AG09319 (cell line): ENCODE measurements at regions not wholly inside any gene's neighbourhood (a gene's known extent, or its start where the extent isn't known, plus 50 kb on each side); places are given as distances from the start of the nearest gene placed in this dataset.

Source experiments
- DNase-seq: peaks from one replicate; pipeline ENCODE4 v3.0.0-alpha.2; 2010; ENCODE audit warnings: low read depth; ENCODE audit errors: extremely low read depth
- TF ChIP-seq, protein P1 (sequence below): IDR thresholded peaks from 2 replicates; pipeline ENCODE4 v1.5.1; 2011; ENCODE audit warnings: low read depth, mild to moderate bottlenecking, inconsistent platforms, low read length, moderate library complexity

DNA sequence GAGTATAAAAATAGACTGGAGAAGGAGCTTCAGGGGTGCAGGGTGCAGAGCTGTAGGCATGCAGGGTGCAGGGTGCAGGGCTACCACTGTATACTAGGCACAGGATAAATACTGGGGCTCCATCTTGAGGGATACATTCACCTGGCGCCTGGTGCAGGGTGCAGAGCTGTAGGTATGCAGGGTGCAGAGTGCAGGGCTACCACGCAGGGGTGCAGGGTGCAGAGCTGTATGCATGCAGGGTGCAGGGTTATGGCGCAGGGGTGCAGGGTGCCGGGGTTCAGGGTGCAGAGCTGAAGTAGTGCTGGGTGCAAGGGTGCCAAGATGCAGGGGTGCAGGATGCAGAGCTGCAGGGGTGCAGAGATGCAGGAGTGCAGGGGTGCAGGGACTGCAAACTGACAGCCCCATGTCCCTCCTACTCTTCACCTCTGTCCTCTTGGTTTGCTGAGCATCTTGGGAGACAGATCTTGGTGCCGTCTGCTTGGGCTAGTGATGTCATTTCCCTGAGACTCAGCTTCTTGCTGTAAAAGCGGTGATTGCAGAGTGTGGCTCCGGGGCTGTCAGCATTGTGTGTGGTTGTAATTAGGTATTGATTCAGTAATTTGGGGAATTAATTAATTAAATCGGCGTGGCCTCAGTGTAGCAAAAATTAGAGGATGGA, 91.2 kb downstream of the ADRA2C start:
- no peak for DNase-seq
- TF ChIP-seq, protein P1, sequence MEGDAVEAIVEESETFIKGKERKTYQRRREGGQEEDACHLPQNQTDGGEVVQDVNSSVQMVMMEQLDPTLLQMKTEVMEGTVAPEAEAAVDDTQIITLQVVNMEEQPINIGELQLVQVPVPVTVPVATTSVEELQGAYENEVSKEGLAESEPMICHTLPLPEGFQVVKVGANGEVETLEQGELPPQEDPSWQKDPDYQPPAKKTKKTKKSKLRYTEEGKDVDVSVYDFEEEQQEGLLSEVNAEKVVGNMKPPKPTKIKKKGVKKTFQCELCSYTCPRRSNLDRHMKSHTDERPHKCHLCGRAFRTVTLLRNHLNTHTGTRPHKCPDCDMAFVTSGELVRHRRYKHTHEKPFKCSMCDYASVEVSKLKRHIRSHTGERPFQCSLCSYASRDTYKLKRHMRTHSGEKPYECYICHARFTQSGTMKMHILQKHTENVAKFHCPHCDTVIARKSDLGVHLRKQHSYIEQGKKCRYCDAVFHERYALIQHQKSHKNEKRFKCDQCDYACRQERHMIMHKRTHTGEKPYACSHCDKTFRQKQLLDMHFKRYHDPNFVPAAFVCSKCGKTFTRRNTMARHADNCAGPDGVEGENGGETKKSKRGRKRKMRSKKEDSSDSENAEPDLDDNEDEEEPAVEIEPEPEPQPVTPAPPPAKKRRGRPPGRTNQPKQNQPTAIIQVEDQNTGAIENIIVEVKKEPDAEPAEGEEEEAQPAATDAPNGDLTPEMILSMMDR = no peak

DNA sequence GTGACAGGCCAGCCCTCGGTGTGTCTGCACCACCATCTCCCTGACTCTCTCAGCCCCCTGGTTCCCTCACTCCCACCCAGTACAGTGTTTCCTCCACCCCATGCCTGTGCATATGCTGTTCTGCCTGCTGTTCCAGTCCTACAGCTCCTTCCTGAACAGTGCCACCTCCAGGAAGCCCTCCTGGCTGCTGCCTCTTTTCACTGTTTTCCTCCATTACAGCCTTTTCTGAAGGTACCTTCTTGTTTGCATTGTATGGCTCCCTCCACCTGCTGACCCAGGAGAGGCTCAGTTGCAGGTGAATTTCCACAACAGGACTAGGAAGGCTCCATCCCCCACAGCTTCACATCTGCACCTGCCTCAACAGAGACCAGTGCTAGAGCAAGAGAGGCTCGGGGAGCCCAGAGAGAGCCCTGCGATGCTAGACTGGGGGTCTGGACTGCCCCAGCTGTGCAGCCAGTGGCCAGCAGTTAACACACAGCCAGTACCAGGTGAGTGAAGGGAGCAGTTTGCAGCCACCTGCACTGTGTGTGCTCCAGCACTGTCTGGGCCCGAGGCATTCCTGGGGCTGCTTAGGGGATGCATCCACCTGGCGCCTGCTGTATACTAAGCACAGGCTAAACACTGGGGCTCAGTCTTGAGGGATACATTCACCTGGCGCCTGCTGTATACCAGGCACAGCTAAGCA, 92.0 kb downstream of the ADRA2C start:
- TF ChIP-seq, protein P1 = no peak
- DNase-seq = no peak

DNA sequence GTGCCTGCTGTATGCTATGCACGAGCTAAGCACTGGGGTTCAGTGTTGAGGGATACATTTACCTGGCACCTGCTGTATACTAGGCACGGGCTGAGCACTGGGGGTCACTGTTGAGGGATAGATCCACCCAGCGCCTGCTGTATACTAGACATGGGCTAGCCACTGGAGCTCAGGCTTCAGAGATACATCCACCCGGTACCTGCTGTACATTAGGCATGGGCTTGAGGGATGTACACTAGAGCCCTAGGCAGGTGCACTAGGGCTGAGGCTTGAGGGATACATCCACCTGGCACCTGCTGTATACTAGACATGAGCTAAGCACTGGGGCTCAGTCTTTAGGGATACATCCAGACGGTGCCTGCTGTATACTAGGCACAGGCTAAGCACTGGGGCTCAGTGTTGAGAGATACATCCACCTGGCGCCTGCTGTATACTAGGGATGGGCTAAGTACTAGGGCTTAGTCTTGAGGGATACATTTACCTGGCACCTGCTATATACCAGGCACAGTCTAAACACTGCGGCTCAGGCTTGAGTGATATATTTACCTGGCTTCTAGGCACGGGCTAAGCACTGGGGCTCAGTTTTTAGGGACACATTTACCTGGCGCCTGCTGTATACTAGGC, 92.7 kb downstream of the ADRA2C start:
- TF ChIP-seq, protein P1 = no peak
- DNase-seq = no peak

DNA sequence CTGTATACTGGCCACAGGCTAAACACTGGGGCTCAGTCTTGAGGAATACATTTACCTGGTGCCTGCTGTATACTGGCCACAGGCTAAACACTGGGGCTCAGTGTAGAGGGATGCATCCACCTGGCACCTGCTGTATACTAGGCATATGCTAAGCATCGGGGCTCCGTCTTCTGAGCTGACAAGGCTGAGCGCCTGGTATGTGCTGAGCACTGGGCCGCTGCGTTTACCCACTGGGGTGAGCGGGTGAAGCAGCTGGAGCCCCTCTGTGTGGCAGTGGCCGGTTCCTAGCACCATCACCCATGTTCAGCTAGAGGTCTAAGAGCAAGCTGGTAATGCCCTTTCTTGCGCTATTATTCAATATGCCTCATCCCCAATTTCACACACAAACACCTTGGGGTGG, 93.4 kb downstream of the ADRA2C start:
- TF ChIP-seq, protein P1 = no peak
- DNase-seq = no peak

DNA sequence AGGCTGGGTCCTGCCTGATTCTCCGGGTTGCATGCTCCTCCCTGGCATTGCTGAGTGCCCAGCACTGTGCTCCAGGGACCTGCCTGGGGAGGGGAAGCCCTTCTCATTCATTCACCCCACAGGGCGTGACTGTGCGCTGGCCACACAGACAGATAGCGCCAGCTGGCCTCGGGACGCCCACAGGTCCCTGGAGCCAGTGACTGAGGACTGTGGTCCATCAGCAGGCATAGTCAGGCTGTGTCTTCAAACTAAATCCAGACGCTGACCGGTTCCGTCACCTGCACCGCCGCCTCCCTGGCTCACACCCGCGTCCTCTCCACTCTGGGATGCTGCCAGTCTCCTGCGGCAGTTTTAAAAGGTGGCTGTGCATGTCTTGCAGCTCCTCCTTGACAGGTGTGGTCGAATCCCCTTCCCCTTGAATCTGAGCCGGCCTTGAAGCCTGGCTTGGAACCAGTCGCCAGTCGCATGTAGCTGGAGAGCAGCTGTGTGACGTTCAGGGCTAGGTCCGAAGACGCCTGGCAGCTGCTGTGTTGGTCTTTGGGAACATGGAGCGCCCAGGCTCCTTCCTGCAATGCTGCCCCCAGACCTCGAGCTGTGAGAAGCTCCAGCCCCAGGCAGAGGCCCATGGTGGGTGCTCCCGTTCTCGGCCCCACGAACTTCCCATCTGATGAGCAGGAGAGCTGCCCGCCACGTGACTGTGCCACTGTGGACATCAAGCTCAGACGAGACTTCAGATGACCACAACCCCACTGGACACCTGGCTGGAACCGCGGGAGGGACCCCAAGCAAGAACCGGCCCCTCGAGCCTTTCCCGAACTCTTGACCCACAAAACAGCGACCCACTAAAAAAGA, 94.1 kb downstream of the ADRA2C start:
- TF ChIP-seq, protein P1 = no peak
- no peak for DNase-seq

DNA sequence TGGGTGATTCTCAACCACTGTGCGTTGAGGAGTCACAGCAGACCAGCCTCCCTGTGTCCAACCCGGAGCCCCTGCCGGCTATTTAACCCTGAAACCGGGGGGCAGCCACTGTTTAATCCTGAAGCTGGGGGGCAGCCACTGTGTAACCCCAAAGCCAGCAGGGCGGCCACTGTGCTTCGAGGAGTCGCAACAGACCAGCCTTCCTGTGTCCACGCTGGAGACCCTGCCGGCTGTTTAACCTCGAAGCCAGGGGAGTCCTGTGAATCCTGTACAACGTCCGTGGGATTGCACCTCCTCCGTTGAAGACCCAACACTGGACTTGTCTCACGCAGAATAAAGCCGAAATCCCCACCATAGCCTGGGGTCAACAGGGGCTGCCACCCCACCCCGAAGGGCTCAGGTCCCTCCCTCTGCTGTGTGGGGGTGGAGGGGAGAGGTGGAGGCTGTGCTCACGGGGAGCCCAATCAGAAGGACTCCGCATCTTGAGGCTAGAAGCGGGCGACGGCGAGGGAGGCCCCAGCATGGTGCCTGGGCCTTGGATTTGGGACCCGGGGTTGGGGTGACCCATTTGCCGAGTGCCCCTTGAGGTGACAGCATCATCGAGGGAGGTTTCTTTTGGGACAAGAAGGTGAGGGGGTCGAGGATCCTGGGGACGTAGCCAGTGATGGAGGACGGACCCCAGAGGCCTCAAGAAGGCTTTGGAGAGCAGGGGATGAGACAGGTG, 94.9 kb downstream of the ADRA2C start:
- TF ChIP-seq, protein P1 = no peak
- DNase-seq = no peak
